SU-DHL-6 (cell line): ENCODE measurements at regions not wholly inside any gene's neighbourhood (a gene's known extent, or its start where the extent isn't known, plus 50 kb on each side); places are given as distances from the start of the nearest gene placed in this dataset.

ENCODE experiments used
- H2AFZ ChIP-seq: fragments of 200-600 bp; sonication (generic); 2 replicates; pipeline ENCODE4 v1.6.1; 2014; ENCODE audit warnings: low read depth, mild to moderate bottlenecking, moderate library complexity, mixed read lengths, antibody characterized with exemption, low read length; ENCODE audit not compliant: severe bottlenecking
- H3F3A ChIP-seq: fragments of 200-600 bp; shearing (Covaris generic); 2 replicates; pipeline ENCODE4 v1.6.0; 2016; ENCODE audit warnings: antibody characterized with exemption, mild to moderate bottlenecking; ENCODE audit not compliant: insufficient read depth
- H3K27ac ChIP-seq: fragments of 200-600 bp; sonication (generic); 2 replicates; pipeline ENCODE4 v1.5.1; 2016; ENCODE audit warnings: low read depth, mild to moderate bottlenecking, low read length, moderate library complexity, mixed read lengths
- H3K27me3 ChIP-seq: fragments of 200-600 bp; sonication (generic), shearing (Covaris generic); 2 replicates; pipeline ENCODE4 v1.6.0; 2014; ENCODE audit warnings: mild to moderate bottlenecking, low read length
- H3K36me3 ChIP-seq: fragments of 200-600 bp; sonication (generic); 2 replicates; pipeline ENCODE4 v1.6.1; 2014; ENCODE audit warnings: mild to moderate bottlenecking, low read length, mixed read lengths
- H3K4me2 ChIP-seq: fragments of 300-600, 200-600 bp; shearing (Covaris generic), sonication (generic); 2 replicates; pipeline ENCODE4 v1.6.0; 2014; ENCODE audit warnings: low read length, low read depth, mild to moderate bottlenecking; ENCODE audit not compliant: poor library complexity, severe bottlenecking
- H3K4me3 ChIP-seq: fragments of 200-600 bp; sonication (generic); 2 replicates; pipeline ENCODE4 v1.5.1; 2014; ENCODE audit warnings: antibody characterized with exemption, low read length, mild to moderate bottlenecking, mixed read lengths; ENCODE audit not compliant: insufficient read depth, poor library complexity, severe bottlenecking
- H3K79me2 ChIP-seq: fragments of 200-600 bp; sonication (generic); 2 replicates; pipeline ENCODE4 v1.6.1; 2014; ENCODE audit warnings: mild to moderate bottlenecking, low read length, moderate library complexity; ENCODE audit not compliant: insufficient read depth
- H3K9ac ChIP-seq: fragments of 200-600 bp; sonication (generic); 2 replicates; pipeline ENCODE4 v1.7.0; 2014; ENCODE audit warnings: mild to moderate bottlenecking, low read length
- H3K9me2 ChIP-seq: fragments of 200-600 bp; sonication (generic); replicated peaks from 2 replicates; pipeline ENCODE4 v1.6.1; 2014; ENCODE audit warnings: low read length; ENCODE audit not compliant: insufficient read depth
- H3K9me3 ChIP-seq: fragments of 200-600 bp; sonication (generic); 2 replicates; pipeline ENCODE4 v1.6.1; 2014; ENCODE audit warnings: low read length, mixed read lengths; ENCODE audit not compliant: insufficient read depth
- H4K20me1 ChIP-seq: fragments of 200-600 bp; sonication (generic); 2 replicates; pipeline ENCODE4 v1.6.1; 2014; ENCODE audit warnings: low read depth, mild to moderate bottlenecking, antibody characterized with exemption, low read length, moderate library complexity, mixed read lengths
- EZH2phosphoT487 ChIP-seq: fragments of 200-600 bp; sonication (generic), shearing (Covaris generic); conservative IDR thresholded peaks from 2 replicates; pipeline ENCODE4 v1.6.1; 2018; ENCODE audit warnings: mild to moderate bottlenecking, antibody characterized with exemption, low read length, moderate library complexity, mixed read lengths
- TF ChIP-seq, protein P1 (sequence below): fragments of 200-600 bp; sonication (generic); IDR thresholded peaks from one replicate; pipeline ENCODE4 v1.5.1; 2017; ENCODE audit warnings: antibody characterized with exemption, mild to moderate bottlenecking, low read length, moderate library complexity; ENCODE audit not compliant: insufficient read depth, poor library complexity, severe bottlenecking

DNA sequence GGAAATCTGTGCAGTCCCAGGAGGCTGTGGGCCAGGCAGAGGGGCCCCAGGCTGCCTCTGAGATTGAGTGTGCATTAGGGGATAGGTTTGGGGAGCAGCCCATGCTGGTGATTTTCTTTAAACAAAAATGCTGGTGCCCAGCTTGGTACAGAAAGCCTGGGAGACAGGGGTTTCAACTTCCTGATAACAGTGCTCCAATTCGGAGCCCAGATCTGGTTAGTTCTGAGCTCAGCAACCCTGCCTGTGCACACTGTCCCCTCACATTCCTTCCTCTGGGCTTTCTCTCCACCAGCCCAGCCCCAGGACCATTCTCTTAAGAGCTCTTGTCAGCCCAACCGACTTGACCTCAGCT lies 379.2 kb upstream of the ZMIZ1 start:
- Histone ChIP-seq H3K9ac (no peak overlapping the region), H3K27ac (no peak overlapping the region), H3K9me2 (no peaks in the 10 kb centered on the region), H3K4me2 (no peak overlapping the region), H3K79me2 (no peaks in the 10 kb centered on the region), H3K4me3 (no peak overlapping the region), H4K20me1 (no peaks in the 10 kb centered on the region), H3K9me3 (no peaks in the 10 kb centered on the region), H2AFZ (no peak overlapping the region), H3K36me3 (no peaks in the 10 kb centered on the region), H3F3A (no peaks in the 10 kb centered on the region), H3K27me3 (no peaks in the 10 kb centered on the region)
- TF ChIP-seq, protein P1, sequence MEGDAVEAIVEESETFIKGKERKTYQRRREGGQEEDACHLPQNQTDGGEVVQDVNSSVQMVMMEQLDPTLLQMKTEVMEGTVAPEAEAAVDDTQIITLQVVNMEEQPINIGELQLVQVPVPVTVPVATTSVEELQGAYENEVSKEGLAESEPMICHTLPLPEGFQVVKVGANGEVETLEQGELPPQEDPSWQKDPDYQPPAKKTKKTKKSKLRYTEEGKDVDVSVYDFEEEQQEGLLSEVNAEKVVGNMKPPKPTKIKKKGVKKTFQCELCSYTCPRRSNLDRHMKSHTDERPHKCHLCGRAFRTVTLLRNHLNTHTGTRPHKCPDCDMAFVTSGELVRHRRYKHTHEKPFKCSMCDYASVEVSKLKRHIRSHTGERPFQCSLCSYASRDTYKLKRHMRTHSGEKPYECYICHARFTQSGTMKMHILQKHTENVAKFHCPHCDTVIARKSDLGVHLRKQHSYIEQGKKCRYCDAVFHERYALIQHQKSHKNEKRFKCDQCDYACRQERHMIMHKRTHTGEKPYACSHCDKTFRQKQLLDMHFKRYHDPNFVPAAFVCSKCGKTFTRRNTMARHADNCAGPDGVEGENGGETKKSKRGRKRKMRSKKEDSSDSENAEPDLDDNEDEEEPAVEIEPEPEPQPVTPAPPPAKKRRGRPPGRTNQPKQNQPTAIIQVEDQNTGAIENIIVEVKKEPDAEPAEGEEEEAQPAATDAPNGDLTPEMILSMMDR, result no peak

DNA sequence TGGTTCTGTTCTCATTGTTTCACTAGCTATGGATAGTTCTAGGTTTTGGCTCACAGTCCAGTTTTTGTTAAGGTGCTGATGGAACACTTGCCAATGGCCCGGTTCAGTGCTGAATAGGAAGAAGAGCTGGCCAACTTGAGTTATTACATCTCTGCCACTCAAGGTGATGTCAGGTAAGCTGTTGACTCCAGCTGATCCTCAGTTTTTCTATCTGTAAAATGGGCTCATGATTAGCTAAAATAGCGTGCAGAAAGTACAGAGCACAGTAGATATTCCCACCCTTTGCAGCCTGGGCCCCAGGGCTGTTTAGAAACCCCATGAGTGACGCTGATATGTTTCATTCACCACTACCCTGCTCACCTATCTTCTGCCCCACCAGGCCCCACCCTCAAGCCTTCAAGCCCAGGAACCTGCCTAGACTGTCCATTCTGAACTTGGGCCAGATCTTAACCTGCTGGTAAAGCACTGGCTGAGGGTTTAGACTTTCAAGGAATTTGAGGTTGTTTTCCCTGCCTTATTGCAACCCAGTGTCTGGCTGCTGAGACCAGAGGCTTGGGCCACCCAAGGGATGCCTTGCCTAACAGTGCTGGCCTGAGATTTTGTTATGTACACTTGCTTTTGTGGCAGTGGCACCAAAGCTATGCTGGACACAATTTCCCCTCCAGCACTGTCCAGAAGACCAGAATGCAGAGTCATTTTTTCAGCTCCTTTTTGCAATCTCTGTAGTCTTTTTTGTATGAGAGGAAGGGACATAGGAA lies 378.2 kb upstream of the ZMIZ1 start:
- H2AFZ ChIP-seq, result no peak overlapping the region
- H3K4me2 ChIP-seq, result no peak overlapping the region
- no peak overlapping the region for H3K9ac ChIP-seq
- H3K27ac ChIP-seq, result no peak overlapping the region
- H3F3A ChIP-seq, result no peaks in the 10 kb centered on the region
- no peaks in the 10 kb centered on the region for H4K20me1 ChIP-seq
- no peaks in the 10 kb centered on the region for H3K27me3 ChIP-seq
- H3K79me2 ChIP-seq, result no peaks in the 10 kb centered on the region
- no peaks in the 10 kb centered on the region for H3K36me3 ChIP-seq
- H3K9me3 ChIP-seq, result no peaks in the 10 kb centered on the region
- TF ChIP-seq, protein P1, result no peak
- TF ChIP-seq EZH2phosphoT487, result no peak
- H3K9me2 ChIP-seq, result no peaks in the 10 kb centered on the region
- H3K4me3 ChIP-seq, result no peak overlapping the region

DNA sequence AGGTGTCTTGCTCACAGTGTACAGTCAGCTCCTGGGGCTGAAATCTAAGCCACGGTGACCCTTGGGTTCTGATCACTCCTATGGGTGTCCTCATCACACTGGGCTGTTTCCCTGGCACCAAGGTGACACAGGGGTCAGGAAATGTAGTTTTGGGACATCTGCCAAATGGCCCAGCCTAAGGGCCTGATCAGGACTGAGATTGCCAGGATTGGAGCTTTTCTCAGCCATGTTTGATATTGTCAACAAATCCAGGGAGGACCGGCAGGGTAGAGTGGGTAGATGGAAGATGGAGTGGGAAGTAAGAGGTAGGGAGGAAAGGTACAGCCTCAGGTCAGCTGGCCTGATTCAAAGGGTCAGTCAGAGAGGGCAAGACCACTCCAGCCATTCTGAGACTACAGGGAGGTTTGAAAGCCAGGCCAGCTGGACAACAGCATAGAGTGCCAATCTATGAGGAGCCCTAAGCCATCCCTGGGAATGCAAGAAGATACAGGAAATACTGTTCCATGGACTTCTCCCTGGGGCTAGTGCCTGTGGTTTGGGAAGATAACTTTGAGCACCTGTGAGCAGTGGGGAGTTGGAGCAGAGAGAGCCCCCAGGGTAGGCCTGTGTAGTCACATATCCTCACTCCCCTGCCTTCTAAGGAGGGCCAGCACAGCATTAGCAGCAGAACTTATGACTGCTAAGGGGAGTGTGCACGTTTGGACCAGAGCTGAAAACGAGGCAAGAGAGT lies 377.3 kb upstream of the ZMIZ1 start:
- Histone ChIP-seq H3K79me2 (no peaks in the 10 kb centered on the region), H4K20me1 (no peaks in the 10 kb centered on the region), H3K4me2 (no peak overlapping the region), H3K36me3 (no peaks in the 10 kb centered on the region), H3K4me3 (no peak overlapping the region), H3K9me3 (no peaks in the 10 kb centered on the region), H3K27ac (no peak overlapping the region), H2AFZ (no peak overlapping the region), H3K9me2 (no peaks in the 10 kb centered on the region), H3K27me3 (no peaks in the 10 kb centered on the region), H3K9ac (no peak overlapping the region), H3F3A (no peaks in the 10 kb centered on the region)
- no peak for TF ChIP-seq EZH2phosphoT487
- TF ChIP-seq, protein P1, result no peak
